CD14-positive monocyte (primary cell): ENCODE measurements at regions not wholly inside any gene's neighbourhood (a gene's known extent, or its start where the extent isn't known, plus 50 kb on each side); places are given as distances from the start of the nearest gene placed in this dataset.

ENCODE experiments used
- DNase-seq, 3 donors: peaks; one replicate each; pipeline ENCODE4 v3.0.0-alpha.2; 2011 to 2022
- H2AFZ ChIP-seq: 2 replicates; pipeline ENCODE4 v1.6.0; 2012; ENCODE audit warnings: mild to moderate bottlenecking, low read depth, low read length, inconsistent platforms; ENCODE audit not compliant: insufficient read depth, poor library complexity, severe bottlenecking
- H3K27ac ChIP-seq, 2 donors: 1 replicate in 1 of 2; 2 replicates in 1 of 2; pipeline ENCODE4 v1.5.1; 2012 to 2013; ENCODE audit warnings: low read length in 2 of 2, control low read depth in 1 of 2, inconsistent platforms in 1 of 2, low read depth in 1 of 2, mild to moderate bottlenecking in 1 of 2
- H3K27me3 ChIP-seq, 2 donors: one replicate each; pipeline versions ENCODE4 v1.6.0 to v1.6.1; 2011 to 2013; ENCODE audit warnings: low read length in 2 of 2; ENCODE audit not compliant: control insufficient read depth in 2 of 2, insufficient read depth in 2 of 2
- H3K36me3 ChIP-seq, 2 donors: replicated peaks in 1 of 2; 1 replicate in 1 of 2; 2 replicates in 1 of 2; pipeline versions ENCODE4 v1.5.1 to v1.6.1; 2012 to 2013; ENCODE audit warnings: low read length in 2 of 2, control low read depth in 1 of 2, inconsistent platforms in 1 of 2, mild to moderate bottlenecking in 1 of 2; ENCODE audit not compliant: insufficient read depth in 2 of 2, control insufficient read depth in 1 of 2
- H3K4me1 ChIP-seq, 2 donors: 1 replicate in 1 of 2; 2 replicates in 1 of 2; pipeline versions ENCODE4 v1.5.1 to v1.6.1; 2012 to 2013; ENCODE audit warnings: low read length in 2 of 2, control low read depth in 1 of 2, inconsistent platforms in 1 of 2, mild to moderate bottlenecking in 1 of 2, moderate library complexity in 1 of 2; ENCODE audit not compliant: insufficient read depth in 2 of 2, control insufficient read depth in 1 of 2
- H3K4me2 ChIP-seq: replicated peaks from 2 replicates; pipeline ENCODE3; 2012; ENCODE audit warnings: low read length, moderate library complexity, mild to moderate bottlenecking; ENCODE audit not compliant: poor library complexity, severe bottlenecking; ENCODE audit errors: extremely low read depth
- H3K4me3 ChIP-seq, 3 experiments: fragments of 200-600 bp in 1 of 3; sonication (generic) in 1 of 3; replicated peaks in 1 of 3; 1 replicate in 2 of 3; 2 replicates in 1 of 3; pipeline ENCODE4 v1.5.1; 2011 to 2013; ENCODE audit warnings: low read length in 3 of 3, mild to moderate bottlenecking in 3 of 3, control low read depth in 2 of 3, low read depth in 2 of 3, inconsistent platforms in 1 of 3, moderate library complexity in 1 of 3
- H3K79me2 ChIP-seq: 2 replicates; pipeline ENCODE4 v1.6.0; 2012; ENCODE audit warnings: mild to moderate bottlenecking, control low read depth, inconsistent platforms, low read length, moderate library complexity; ENCODE audit not compliant: insufficient read depth
- H3K9ac ChIP-seq: 2 replicates; pipeline ENCODE4 v1.6.0; 2017; ENCODE audit warnings: low read length, mild to moderate bottlenecking; ENCODE audit not compliant: insufficient read depth, poor library complexity, severe bottlenecking
- H3K9me3 ChIP-seq, 2 donors: replicated peaks in 1 of 2; 1 replicate in 1 of 2; 2 replicates in 1 of 2; pipeline versions ENCODE4 v1.5.1 to v1.6.1; 2012 to 2013; ENCODE audit warnings: low read length in 2 of 2, control low read depth in 1 of 2; ENCODE audit not compliant: control insufficient read depth in 1 of 2, insufficient read depth in 1 of 2
- H4K20me1 ChIP-seq: 2 replicates; pipeline ENCODE4 v1.6.0; 2012; ENCODE audit warnings: mild to moderate bottlenecking, low read length, control low read depth, moderate library complexity; ENCODE audit not compliant: insufficient read depth
- H3K27ac Mint-ChIP-seq, 7 donors: one replicate each; pipeline ENCODE4 v1.8.0; 2020; ENCODE audit warnings: mild to moderate bottlenecking in 7 of 7, mixed read lengths in 7 of 7, moderate library complexity in 6 of 7, inconsistent platforms in 2 of 7
- H3K27me3 Mint-ChIP-seq, 3 donors: one replicate each; pipeline ENCODE4 v1.8.0; 2021 to 2022; ENCODE audit warnings: low read depth in 3 of 3, mild to moderate bottlenecking in 3 of 3, mixed read lengths in 3 of 3, moderate library complexity in 3 of 3, inconsistent platforms in 1 of 3
- H3K36me3 Mint-ChIP-seq, 2 donors: one replicate each; pipeline ENCODE4 v1.8.0; 2020; ENCODE audit warnings: mixed read lengths in 2 of 2, inconsistent platforms in 1 of 2, mild to moderate bottlenecking in 1 of 2
- H3K4me1 Mint-ChIP-seq: one replicate; pipeline ENCODE4 v1.8.0; 2020; ENCODE audit warnings: mild to moderate bottlenecking, mixed read lengths
- H3K4me3 Mint-ChIP-seq, 2 donors: one replicate each; pipeline ENCODE4 v1.8.0; 2020; ENCODE audit warnings: mild to moderate bottlenecking in 2 of 2, mixed read lengths in 2 of 2, moderate library complexity in 1 of 2
- H3K9me3 Mint-ChIP-seq, 7 donors: one replicate each; pipeline ENCODE4 v1.8.0; 2020 to 2022; ENCODE audit warnings: mixed read lengths in 7 of 7, mild to moderate bottlenecking in 6 of 7, moderate library complexity in 6 of 7, inconsistent platforms in 2 of 7
- CTCF ChIP-seq: fragments of 200-600 bp; IDR thresholded peaks from one replicate; pipeline ENCODE4 v1.8.0; 2022; ENCODE audit warnings: antibody characterized with exemption, mild to moderate bottlenecking
- WGBS: methylation state at CpG from one replicate; pipeline ENCODE4 v1.1.5; 2013; ENCODE audit warnings: missing lambda C conversion rate; ENCODE audit not compliant: insufficient coverage; 5-methylcytosine and 5-hydroxymethylcytosine counted together
- intact Hi-C, 2 donors: fragments of 100-400 bp; cut with micrococcal nuclease; formaldehyde crosslinking; loops; one replicate each; pipeline versions ENCODE4 v1.15.0 to v1.15.1; 2023

DNA sequence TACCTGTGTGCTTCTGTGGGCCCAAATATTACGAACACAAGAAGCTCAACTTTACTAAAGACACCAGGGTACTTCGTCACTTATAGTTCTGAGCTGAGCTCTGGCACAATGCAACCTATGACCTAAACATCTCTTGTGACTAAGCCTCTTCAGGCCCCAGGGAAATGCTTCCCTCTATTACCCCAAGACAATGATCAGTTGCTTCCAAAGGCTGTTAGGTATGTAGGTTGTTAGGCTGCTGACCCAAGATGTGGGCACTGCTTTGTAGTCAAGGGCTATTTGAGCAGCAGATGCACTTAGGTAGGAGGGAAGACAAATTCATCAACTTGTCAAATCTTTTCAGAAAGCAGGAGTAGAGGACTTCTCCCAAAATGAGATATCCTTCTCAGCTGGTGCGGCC, 640.1 kb downstream of the EPHA4 start:
- Mint-ChIP-seq H3K27ac (no peak overlapping the region), H3K36me3 (no peaks in the 10 kb centered on the region), H3K4me3 (no peak overlapping the region), H3K4me1 (no peaks in the 10 kb centered on the region), H3K27me3 (peaks cover 0 to 3% (median 0%) of the 10 kb centered on the region in 3 donors), H3K9me3 (peaks cover 2 to 12% (median 7%) of the 10 kb centered on the region in 7 donors)
- DNase-seq: no peak
- H2AFZ ChIP-seq: no peak overlapping the region
- H3K27ac ChIP-seq: no peak overlapping the region
- no peaks in the 10 kb centered on the region for H3K27me3 ChIP-seq
- H3K4me1 ChIP-seq: no peaks in the 10 kb centered on the region
- WGBS: 85% methylated on average over 2 of the region's 3 CpGs
- no peaks in the 10 kb centered on the region for H3K36me3 ChIP-seq
- no peak overlapping the region for H3K9ac ChIP-seq
- intact Hi-C loops: no loop called here
- peaks cover 11 to 16% of the 10 kb centered on the region in 2 donors for H3K9me3 ChIP-seq
- no peaks in the 10 kb centered on the region for H4K20me1 ChIP-seq
- no peak overlapping the region for H3K4me3 ChIP-seq
- TF ChIP-seq CTCF: no peak
- H3K4me2 ChIP-seq: no peak overlapping the region
- H3K79me2 ChIP-seq: no peaks in the 10 kb centered on the region

DNA sequence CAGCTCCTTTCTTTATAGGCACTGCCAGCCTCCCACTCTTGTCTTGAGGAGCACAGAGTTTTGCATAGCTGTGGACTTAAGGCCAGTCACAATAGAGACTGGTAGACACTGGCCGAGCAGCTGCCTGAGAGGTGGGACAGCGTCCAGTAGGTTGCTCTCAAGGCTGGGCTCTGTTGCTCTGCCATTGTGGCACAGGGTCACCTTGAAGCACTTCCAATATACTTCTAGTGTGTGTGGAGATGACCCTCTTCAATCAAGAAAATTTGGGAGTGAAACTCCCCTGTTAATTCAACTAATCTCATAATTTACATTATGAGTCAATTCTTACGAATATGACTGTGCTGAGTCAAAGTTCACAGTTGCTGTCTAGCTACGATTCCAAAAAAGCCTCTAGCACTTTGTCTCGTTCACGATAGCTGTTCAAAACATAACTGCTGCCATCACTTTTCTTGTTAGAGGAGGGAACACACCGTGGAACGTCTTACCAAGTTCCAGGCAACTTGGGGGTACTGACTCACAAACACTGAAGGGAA, 636.2 kb downstream of the EPHA4 start:
- no peak overlapping the region for H3K27ac Mint-ChIP-seq
- Histone ChIP-seq H3K4me1 (no peaks in the 10 kb centered on the region), H3K9me3 (peaks cover 0 to 12% of the 10 kb centered on the region in 2 donors), H2AFZ (no peak overlapping the region), H3K4me2 (no peak overlapping the region), H4K20me1 (no peaks in the 10 kb centered on the region), H3K79me2 (no peaks in the 10 kb centered on the region), H3K36me3 (no peaks in the 10 kb centered on the region), H3K4me3 (no peak overlapping the region), H3K27ac (no peak overlapping the region), H3K9ac (no peak overlapping the region), H3K27me3 (no peaks in the 10 kb centered on the region)
- no peak for TF ChIP-seq CTCF
- peaks cover 0 to 1% (median 0%) of the 10 kb centered on the region in 3 donors for H3K27me3 Mint-ChIP-seq
- H3K9me3 Mint-ChIP-seq: peaks cover 0 to 11% (median 5%) of the 10 kb centered on the region in 7 donors
- H3K4me3 Mint-ChIP-seq: no peak overlapping the region
- no peak for DNase-seq
- WGBS: 90% methylated on average over 5 of the region's 8 CpGs
- no peaks in the 10 kb centered on the region for H3K4me1 Mint-ChIP-seq
- intact Hi-C loops: no loop called here
- H3K36me3 Mint-ChIP-seq: no peaks in the 10 kb centered on the region
